ENCODE measurements at regions not wholly inside any gene's neighbourhood (a gene's known extent, or its start where the extent isn't known, plus 50 kb on each side); places are given as distances from the start of the nearest gene placed in this dataset.

DNA sequence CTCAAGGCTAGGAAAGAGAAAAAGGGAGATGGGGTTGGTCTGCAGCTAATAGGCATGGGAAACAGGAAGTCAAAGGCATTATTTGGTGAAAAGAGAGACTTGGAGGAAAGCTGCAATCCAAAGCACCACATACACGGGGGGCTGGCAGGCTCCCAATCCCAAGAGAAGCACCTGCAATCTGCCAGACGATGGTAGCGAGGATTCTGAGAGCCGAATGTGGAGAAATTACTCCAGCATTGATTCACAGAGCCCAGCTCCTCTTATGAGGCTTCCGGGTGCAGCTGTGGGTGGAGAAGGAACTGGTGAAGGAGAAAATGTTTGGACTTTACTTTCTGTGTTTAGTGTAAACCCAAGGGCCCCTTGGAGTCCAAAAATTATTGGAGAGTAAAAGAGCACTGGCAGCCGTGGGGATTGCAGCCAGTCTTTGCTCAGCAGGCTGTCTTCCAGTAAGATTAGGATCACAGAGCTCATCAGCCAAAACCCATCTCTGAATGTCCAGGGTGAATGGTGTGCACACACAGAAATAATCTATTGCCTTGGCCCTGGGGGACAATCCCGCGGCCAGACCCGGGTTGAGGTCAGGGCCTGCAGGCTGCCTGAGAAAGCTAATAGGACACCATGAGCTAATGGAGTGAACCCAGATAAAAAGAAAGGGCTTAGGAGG lies 197.6 kb downstream of the KIT start:
- TF ChIP-seq, protein P1, sequence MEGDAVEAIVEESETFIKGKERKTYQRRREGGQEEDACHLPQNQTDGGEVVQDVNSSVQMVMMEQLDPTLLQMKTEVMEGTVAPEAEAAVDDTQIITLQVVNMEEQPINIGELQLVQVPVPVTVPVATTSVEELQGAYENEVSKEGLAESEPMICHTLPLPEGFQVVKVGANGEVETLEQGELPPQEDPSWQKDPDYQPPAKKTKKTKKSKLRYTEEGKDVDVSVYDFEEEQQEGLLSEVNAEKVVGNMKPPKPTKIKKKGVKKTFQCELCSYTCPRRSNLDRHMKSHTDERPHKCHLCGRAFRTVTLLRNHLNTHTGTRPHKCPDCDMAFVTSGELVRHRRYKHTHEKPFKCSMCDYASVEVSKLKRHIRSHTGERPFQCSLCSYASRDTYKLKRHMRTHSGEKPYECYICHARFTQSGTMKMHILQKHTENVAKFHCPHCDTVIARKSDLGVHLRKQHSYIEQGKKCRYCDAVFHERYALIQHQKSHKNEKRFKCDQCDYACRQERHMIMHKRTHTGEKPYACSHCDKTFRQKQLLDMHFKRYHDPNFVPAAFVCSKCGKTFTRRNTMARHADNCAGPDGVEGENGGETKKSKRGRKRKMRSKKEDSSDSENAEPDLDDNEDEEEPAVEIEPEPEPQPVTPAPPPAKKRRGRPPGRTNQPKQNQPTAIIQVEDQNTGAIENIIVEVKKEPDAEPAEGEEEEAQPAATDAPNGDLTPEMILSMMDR (IDR thresholded peaks at IDR 0.05), result no peak
- TF ChIP-seq POLR2A (IDR thresholded peaks at IDR 0.05), result no peak
- WGBS, 2 donors, result 52 to 70% methylated on average over 6 to 9 of the region's 9 CpGs
- Histone ChIP-seq H3K9me3 (no peaks in the 10 kb centered on the region), H3K4me3 (no peak overlapping the region), H3K27ac (no peak overlapping the region), H3K4me1 (no peaks in the 10 kb centered on the region), H3K36me3 (ENCODE audit: low read depth, missing control alignments) (no peaks in the 10 kb centered on the region), H3K27me3 (no peaks in the 10 kb centered on the region)
- no peak for DNase-seq
- intact Hi-C loops (cut with DNase I; ENCODE audit: low total_unique reads), result no loop called here

DNA sequence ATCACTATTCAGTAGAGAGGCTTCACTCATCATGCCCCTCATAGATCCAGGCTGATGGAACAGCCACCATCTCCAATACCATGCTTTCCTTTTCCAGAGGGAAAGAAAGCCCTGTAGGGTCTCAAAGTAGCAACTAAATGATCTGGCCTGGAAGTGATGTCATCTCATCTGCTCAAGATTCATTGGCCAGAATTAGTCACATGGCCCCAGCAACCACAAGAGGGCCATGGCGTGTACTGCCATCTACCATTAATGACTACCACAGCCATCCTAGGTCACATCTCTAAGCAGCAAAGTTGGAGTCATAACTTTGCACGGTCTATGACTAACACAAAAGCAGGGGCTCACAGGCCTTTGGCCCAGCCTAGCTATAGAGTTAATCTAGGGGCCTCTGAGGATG lies 194.8 kb downstream of the KIT start:
- Histone ChIP-seq H3K4me1 (no peaks in the 10 kb centered on the region), H3K4me3 (no peak overlapping the region), H3K27ac (no peak overlapping the region), H3K9me3 (no peaks in the 10 kb centered on the region), H3K36me3 (ENCODE audit: low read depth, missing control alignments) (no peaks in the 10 kb centered on the region), H3K27me3 (no peaks in the 10 kb centered on the region)
- 92 to 97% methylated on average over 2 of the region's 2 CpGs for WGBS, 2 donors
- TF ChIP-seq, protein P1 (IDR thresholded peaks at IDR 0.05), result no peak
- no peak for TF ChIP-seq POLR2A (IDR thresholded peaks at IDR 0.05)
- intact Hi-C loops (cut with DNase I; ENCODE audit: low total_unique reads), result no loop called here
- DNase-seq, result no peak

DNA sequence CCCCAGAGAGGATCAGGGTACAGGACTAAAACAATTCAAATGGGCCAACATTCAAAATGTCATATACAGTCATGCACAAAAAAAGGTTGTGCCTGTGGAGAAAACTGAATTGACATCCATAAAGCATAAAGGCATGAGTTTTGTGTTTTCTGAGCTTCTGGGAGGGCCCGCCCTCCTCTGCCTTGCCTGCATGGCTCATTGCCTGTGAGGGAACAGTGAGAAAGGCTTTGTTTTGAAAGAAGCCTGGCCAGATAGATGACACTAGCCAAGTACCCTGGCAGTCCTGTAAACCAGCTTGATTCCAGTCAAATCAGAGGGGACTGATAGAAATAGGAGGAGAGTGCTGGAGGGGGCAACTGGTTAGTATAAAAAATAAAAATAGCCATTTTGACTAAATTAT lies 194.3 kb downstream of the KIT start:
- no peak for DNase-seq
- Histone ChIP-seq H3K9me3 (no peaks in the 10 kb centered on the region), H3K27me3 (no peaks in the 10 kb centered on the region), H3K36me3 (ENCODE audit: low read depth, missing control alignments) (no peaks in the 10 kb centered on the region), H3K4me3 (no peak overlapping the region), H3K27ac (no peak overlapping the region), H3K4me1 (no peaks in the 10 kb centered on the region)
- 94 to 100% methylated on average over 1 of the region's 1 CpG for WGBS, 2 donors
- intact Hi-C loops (cut with DNase I; ENCODE audit: low total_unique reads), result no loop called here
- TF ChIP-seq, protein P1 (IDR thresholded peaks at IDR 0.05), result no peak
- no peak for TF ChIP-seq POLR2A (IDR thresholded peaks at IDR 0.05)

DNA sequence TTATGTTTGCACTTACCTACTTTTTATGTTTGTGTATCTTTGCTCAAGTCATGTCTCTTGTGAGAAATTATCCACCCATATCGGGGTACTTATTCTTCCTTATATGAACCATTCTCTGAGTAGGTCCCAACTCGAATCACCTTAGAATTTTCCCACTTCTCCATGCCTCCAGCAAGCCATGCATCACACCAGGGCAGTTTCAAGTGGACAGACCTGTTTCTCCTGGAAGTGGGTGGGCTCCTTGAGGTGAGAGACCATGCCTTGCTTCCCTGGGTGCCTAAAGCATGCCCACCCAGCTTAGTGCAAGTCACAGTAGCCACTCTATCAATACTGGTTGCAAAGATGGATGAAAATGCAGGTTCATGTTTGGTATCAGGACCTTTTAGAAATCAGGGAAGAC lies 187.2 kb downstream of the KIT start:
- Histone ChIP-seq H3K27ac (no peak overlapping the region), H3K9me3 (no peaks in the 10 kb centered on the region), H3K27me3 (no peaks in the 10 kb centered on the region), H3K4me3 (no peak overlapping the region), H3K4me1 (no peaks in the 10 kb centered on the region), H3K36me3 (ENCODE audit: low read depth, missing control alignments) (no peaks in the 10 kb centered on the region)
- DNase-seq, result no peak
- TF ChIP-seq, protein P1 (IDR thresholded peaks at IDR 0.05), result no peak
- no peak for TF ChIP-seq POLR2A (IDR thresholded peaks at IDR 0.05)
- 74 to 92% methylated on average over 2 of the region's 2 CpGs for WGBS, 2 donors
- intact Hi-C loops (cut with DNase I; ENCODE audit: low total_unique reads), result no loop called here

GRCh38 chr4:54843946-54844345 lies 186.2 kb downstream of the KIT start:
- intact Hi-C loops (cut with DNase I; ENCODE audit: low total_unique reads), result no loop called here
- no peaks in the 10 kb centered on the region for H3K36me3 ChIP-seq (ENCODE audit: low read depth, missing control alignments)
- WGBS, 2 donors, result 60 to 61% methylated on average over 3 of the region's 3 CpGs
- TF ChIP-seq, protein P1 (IDR thresholded peaks at IDR 0.05), result no peak
- TF ChIP-seq POLR2A (IDR thresholded peaks at IDR 0.05), result no peak
- H3K4me1 ChIP-seq, result no peaks in the 10 kb centered on the region
- DNase-seq, result no peak
- no peak overlapping the region for H3K27ac ChIP-seq
- no peaks in the 10 kb centered on the region for H3K9me3 ChIP-seq
- no peaks in the 10 kb centered on the region for H3K27me3 ChIP-seq
- H3K4me3 ChIP-seq, result no peak overlapping the region
